GM18517 (cell line): ENCODE measurements at regions not wholly inside any gene's neighbourhood (a gene's known extent, or its start where the extent isn't known, plus 50 kb on each side); places are given as distances from the start of the nearest gene placed in this dataset.
A peak's percentile ranks its signal among the peaks of the same experiment; 100 is the strongest.
"Not testable (repeated sequence)": the region's sequence is repeated elsewhere in the genome, so short reads cannot be mapped to it uniquely, and the experiment has no call there.

Experiments used
- ATAC-seq: cut with Tn5 transposase; IDR thresholded peaks from one replicate; pipeline ENCODE4 v1.9.1; 2021; ENCODE audit warnings: mild to moderate bottlenecking, moderate library complexity; ENCODE audit not compliant: unreplicated experiment

GRCh38 chr2:8361930-8362329 lies 319.9 kb upstream of the ID2 start:
- no peak for ATAC-seq

GRCh38 chr2:8363161-8363560 lies 318.7 kb upstream of the ID2 start:
- no peak for ATAC-seq

DNA sequence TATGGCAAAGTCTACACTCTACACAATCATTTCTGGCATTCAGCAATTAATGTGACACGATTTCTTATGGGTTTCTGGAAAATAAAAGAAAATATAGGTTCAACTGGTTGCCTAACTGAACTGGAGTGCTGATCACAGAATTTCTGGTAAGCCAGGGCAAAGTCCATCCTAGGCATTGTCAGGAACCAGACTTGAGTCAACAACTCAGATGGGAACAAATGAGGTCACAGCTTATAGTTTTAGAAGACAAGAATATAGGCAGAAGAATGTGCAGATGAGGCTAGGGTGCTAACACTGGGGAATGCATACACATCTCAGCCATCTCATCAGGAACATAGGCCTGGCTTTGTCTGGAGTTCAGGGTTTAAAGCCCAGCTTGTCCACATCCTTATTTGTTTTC lies 317.2 kb upstream of the ID2 start:
- ATAC-seq, result no peak

GRCh38 chr2:8365331-8365910 lies 316.4 kb upstream of the ID2 start:
- ATAC-seq, result no peak

- no peak for ATAC-seq
These were observed 314.0 kb upstream of the ID2 start for GRCh38 chr2:8367833-8368232.

DNA sequence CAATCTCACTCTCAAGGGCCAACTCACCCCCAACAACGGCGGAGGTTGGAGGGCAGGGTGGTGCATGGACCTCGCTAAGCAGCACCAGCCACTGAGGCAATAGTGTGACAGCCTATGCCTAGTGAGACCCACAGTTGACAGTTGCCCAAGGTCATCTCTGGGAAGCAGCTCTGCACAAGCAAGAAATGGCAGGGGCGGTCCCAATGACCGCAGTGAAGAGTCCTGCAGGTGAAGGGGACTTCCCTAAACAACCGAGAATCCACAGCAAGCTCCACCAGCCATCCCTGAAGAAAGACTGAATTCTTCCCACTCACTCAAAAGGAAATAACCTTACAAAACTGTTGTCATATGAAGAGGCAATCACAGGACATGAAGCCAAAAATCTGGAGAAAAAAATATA lies 313.4 kb upstream of the ID2 start:
- ATAC-seq, result no peak

- no peak for ATAC-seq
These were observed 312.3 kb upstream of the ID2 start for GRCh38 chr2:8369522-8369921.

GRCh38 chr2:8370258-8370802 lies 311.5 kb upstream of the ID2 start:
- ATAC-seq, result no peak

- ATAC-seq, result no peak
These were observed 310.2 kb upstream of the ID2 start for GRCh38 chr2:8371653-8372052.

GRCh38 chr2:8374782-8375181 lies 307.1 kb upstream of the ID2 start:
- ATAC-seq, result no peak

- no peak for ATAC-seq
These were observed 305.0 kb upstream of the ID2 start for GRCh38 chr2:8376603-8377410.

DNA sequence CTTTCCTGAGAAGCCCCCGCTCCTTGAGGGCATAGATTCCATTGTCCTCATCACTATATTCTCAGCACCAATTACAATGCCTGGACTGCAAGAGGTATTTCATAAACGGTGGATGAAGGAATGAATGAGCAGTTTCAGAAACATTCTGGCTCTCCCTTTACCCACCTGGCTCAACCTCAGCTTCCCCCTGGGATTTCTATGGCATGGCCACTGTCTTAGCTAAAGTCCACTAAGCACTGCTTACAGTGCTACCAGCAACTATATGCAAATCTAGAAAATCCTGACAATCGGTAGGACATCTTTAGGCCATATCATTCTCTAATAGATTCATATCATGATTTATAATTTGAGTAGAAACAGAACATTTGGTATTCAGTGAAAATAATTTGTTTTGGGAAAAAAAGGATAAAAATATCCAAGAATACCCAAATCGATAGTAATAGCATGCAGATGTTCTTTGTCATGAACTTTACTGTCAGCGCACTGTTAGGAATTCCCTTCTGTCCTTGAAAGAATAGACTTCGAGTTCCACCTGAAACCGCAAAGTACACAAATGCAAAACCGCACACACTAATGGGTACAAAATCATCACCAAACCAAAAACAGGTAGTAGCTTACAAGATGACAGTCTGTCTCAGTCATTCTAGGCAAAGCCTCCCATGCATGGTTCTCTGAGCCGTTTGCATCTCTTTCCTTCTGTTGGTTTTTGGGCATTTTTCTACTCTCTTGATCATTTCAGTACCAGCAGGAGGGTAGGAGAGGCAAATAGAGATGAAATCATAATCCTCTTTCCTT lies 303.6 kb upstream of the ID2 start:
- ATAC-seq, result peak; percentile 86

DNA sequence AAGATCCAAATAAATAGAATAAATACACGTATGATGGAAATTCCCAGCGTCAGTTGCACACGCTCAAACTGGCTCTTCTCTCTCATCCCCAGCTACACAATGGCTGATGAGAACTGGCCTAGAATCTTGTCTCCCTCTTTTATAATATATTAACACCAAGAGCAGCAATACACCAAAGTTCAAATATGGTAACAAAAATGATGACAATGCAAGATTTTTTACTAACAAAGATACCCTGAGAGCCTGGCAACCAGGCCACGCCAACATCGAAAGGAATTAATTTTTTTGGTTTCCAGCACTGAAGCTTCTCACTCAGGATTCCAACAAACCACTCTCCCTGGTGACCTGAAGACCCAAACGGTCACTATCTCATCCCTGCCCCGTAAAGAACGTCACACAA lies 302.7 kb upstream of the ID2 start:
- no peak for ATAC-seq

- no peak for ATAC-seq
These were observed 302.3 kb upstream of the ID2 start for GRCh38 chr2:8379549-8379948.

DNA sequence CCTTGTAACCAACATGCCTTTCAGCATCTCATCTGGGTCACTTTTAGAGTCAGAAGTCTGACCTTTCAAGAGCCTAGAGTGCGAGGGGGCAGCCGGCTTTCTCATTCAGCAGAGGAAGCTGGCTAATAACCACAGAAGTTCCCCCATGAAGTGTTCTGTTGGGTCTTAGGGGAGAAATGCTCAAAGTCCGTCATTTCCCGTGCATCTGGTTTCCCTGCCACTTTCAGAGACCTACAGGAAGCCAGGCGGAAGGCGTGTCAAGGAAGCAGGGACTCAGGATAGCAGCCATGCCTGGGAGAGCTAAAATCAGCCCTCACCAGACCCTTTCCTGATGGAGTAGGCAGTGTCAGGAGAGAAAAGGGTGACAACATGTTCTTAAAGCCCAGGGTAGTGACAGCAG lies 301.8 kb upstream of the ID2 start:
- no peak for ATAC-seq

- no peak for ATAC-seq
These were observed 301.3 kb upstream of the ID2 start for GRCh38 chr2:8380566-8380965.

GRCh38 chr2:8382485-8382884 lies 299.4 kb upstream of the ID2 start:
- ATAC-seq, result no peak

DNA sequence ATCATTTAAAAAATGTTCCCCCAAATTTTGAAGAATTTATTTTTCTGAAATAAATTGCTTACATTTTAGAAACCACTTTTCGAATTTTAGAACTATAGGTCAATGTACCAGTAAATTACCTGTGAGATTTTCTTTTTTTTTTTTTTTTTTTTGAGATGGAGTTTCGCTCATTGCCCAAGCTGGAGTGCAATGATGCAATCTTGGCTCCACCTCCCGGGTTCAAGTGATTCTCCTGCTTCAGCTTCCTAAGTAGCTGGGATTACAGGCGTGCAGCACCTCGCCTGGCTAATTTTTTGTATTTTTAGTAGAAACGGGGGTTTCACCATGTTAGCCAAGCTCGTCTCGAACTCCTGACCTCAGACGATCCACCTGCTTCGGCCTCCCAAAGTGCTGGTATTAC lies 295.1 kb upstream of the ID2 start:
- not testable (repeated sequence) for ATAC-seq

DNA sequence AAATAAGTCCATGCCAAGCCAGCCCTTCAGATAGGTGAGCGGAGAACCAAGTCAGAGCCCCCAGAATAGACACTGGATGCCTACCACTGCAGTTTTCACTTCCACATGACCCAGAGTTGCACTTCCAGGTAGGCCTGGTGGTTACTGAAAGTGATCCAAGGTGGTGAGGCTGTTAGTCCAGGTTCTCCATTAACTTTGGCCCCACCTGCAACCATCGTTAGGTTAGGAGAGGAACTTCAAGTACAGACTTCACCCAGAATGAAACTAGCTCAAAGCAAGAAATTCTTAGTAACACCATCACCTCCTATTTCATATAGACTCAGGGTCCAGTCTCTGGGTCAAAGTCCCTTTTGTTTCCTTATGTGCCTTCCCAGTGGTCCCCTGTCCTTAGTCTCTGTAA lies 293.1 kb upstream of the ID2 start:
- no peak for ATAC-seq

DNA sequence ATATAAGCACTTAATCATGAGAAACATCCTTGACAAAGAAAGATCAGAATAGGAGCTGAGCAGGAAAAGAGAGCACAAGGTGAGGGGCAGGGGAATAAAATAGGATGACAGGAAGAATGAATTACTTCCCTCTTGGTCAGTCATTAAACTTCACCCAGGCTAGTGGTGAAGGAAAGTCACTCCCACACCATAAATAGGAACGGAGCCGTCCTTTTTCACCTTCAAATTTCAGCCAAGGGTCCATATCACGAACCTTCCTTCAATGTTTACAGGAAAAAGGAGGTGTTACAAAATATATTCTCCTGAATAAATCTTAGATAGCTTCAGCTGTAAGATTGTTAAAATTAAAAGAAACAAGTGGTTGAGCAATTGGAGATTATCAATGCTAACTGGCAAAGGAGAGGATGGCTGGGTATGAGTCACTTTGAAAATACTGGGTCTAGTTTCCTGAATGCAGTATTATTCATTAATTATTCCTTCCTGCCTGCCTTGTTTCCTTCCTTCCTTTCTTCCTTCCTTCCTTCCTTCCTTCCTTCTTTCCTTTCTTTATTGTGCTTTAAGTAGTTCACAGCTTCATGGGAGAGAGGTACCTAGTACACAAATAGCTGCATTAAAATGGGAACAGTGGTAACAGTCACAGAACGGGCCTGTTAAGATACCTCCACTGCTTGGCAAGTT lies 292.3 kb upstream of the ID2 start:
- no peak for ATAC-seq

- ATAC-seq, result no peak
These were observed 290.7 kb upstream of the ID2 start for GRCh38 chr2:8391126-8391525.
